ENCODE measurements at regions not wholly inside any gene's neighbourhood (a gene's known extent, or its start where the extent isn't known, plus 50 kb on each side); places are given as distances from the start of the nearest gene placed in this dataset.

GRCh38 chr6:44025226-44025625 lies 102.0 kb downstream of the MRPL14 start:
- TF ChIP-seq CTCF (IDR thresholded peaks at IDR 0.05) (no peak), YY1 (IDR thresholded peaks at IDR 0.05; ENCODE audit: low read depth) (no peak), FOXJ3 (CRISPR knock-in tag; IDR thresholded peaks at IDR 0.05) (no peak), IRF3 (IDR thresholded peaks at IDR 0.05; ENCODE audit: low read depth, low read length) (no peak)
- TF ChIP-seq, protein P1, sequence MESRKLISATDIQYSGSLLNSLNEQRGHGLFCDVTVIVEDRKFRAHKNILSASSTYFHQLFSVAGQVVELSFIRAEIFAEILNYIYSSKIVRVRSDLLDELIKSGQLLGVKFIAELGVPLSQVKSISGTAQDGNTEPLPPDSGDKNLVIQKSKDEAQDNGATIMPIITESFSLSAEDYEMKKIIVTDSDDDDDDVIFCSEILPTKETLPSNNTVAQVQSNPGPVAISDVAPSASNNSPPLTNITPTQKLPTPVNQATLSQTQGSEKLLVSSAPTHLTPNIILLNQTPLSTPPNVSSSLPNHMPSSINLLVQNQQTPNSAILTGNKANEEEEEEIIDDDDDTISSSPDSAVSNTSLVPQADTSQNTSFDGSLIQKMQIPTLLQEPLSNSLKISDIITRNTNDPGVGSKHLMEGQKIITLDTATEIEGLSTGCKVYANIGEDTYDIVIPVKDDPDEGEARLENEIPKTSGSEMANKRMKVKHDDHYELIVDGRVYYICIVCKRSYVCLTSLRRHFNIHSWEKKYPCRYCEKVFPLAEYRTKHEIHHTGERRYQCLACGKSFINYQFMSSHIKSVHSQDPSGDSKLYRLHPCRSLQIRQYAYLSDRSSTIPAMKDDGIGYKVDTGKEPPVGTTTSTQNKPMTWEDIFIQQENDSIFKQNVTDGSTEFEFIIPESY (IDR thresholded peaks at IDR 0.05; ENCODE audit: borderline replicate concordance, low read depth) = no peak

All from SK-N-SH (cell line).